ENCODE measurements at regions not wholly inside any gene's neighbourhood (a gene's known extent, or its start where the extent isn't known, plus 50 kb on each side); places are given as distances from the start of the nearest gene placed in this dataset.

DNA sequence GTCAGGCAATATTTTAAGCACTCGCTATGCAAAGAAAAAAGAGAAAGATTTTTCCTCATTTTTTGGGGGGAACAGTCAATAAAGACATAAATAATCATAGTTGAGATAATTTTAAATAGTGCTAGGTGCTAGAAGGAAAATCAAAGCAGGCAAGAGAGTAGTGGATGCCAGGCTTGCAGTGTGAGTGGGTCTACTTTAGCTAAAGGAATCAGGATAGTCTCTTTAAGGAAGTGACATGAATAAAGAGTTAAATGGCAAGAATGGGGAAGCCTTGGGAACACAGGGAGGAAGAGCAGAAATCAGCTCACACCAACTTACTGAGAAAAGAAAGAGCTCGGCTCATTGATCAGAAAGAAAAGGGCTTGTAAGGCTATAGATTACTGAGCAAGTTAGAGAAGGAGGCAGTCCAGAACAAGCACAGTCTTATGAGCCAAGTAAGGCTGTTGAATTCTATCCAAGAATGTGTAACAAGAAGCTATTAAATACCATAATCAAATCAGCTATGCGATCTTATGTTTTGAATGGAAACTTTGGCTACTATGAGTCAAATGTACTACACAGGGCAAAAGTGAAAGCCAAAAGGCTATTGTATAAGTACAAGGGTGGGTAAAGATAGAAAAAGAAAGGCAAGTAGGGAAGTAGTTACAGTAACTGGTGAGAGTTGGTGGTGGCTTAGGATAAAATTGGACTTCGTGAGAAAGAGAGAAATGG is 833.8 kb upstream of the PIK3C3 start:
- ATAC-seq (ENCODE audit: low FRiP score in 2 of 2) = no peak
- H3K4me1 ChIP-seq = no peaks in the 10 kb centered on the region
- WGBS, 2 donors = 72 to 73% methylated on average over 4 of the region's 4 CpGs
- TF ChIP-seq, protein P1, sequence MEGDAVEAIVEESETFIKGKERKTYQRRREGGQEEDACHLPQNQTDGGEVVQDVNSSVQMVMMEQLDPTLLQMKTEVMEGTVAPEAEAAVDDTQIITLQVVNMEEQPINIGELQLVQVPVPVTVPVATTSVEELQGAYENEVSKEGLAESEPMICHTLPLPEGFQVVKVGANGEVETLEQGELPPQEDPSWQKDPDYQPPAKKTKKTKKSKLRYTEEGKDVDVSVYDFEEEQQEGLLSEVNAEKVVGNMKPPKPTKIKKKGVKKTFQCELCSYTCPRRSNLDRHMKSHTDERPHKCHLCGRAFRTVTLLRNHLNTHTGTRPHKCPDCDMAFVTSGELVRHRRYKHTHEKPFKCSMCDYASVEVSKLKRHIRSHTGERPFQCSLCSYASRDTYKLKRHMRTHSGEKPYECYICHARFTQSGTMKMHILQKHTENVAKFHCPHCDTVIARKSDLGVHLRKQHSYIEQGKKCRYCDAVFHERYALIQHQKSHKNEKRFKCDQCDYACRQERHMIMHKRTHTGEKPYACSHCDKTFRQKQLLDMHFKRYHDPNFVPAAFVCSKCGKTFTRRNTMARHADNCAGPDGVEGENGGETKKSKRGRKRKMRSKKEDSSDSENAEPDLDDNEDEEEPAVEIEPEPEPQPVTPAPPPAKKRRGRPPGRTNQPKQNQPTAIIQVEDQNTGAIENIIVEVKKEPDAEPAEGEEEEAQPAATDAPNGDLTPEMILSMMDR (IDR thresholded peaks at IDR 0.05) = no peak
- no peak overlapping the region for H3K4me3 ChIP-seq
- no peaks in the 10 kb centered on the region for H3K36me3 ChIP-seq
- DNase-seq = no peak
- no peaks in the 10 kb centered on the region for H3K9me3 ChIP-seq
- H3K27ac ChIP-seq = no peak overlapping the region
- no peaks in the 10 kb centered on the region for H3K27me3 ChIP-seq

DNA sequence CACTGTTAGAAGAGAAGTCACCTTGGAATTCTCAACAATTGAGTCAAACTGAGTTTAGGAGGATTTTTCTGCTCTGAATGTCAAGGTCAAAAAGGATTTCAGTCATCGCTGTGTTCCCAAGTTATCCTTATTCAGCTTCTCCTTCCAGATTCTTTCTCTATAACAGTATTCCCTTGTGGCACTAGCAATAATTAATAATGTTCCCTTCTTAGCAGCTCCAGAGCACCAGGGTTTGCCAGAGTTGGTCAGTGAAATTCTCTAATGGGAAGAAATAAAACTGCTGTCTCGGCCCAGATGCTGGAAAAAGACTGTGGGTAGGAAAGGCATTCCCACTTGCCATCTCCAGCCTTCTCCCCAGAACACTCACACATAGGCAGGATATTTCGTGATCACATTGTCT is 836.0 kb upstream of the PIK3C3 start:
- DNase-seq = no peak

DNA sequence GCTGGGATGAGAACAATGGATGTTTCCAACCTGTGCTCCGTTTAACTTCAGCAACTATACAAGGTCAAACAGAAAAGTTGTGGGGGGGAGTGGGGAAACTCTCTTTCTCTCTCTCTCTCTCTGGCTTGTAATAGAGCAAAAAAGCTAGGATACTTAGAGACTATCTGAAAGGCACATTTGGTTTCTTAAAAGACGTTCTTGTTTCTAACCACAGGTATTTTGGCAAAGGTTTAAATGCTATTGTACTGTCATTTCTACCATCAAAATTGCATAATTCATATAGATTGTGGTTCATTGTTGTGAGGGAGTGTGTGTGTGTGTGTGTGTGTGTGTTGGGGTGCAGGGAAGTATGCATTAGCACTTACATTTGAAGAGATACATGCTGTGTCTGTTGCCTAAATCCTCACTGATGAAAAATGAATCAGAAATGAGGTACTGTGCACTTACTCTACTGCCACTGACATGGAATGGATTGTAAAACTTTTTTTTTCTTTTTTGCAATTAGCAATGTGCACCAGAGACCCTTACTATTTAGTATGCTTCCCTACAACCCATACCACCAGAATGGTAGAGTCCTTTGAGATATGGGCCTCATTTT is 841.0 kb upstream of the PIK3C3 start:
- no peaks in the 10 kb centered on the region for H3K27me3 ChIP-seq
- TF ChIP-seq EP300 (IDR thresholded peaks at IDR 0.05) = no peak
- TF ChIP-seq POLR2AphosphoS5 (IDR thresholded peaks at IDR 0.05) = no peak
- TF ChIP-seq, protein P1 (IDR thresholded peaks at IDR 0.05) = no peak
- TF ChIP-seq POLR2A (IDR thresholded peaks at IDR 0.05) = no peak
- no peak overlapping the region for H3K27ac ChIP-seq
- 54 to 58% methylated on average over 2 of the region's 2 CpGs for WGBS, 2 donors
- H3K9me3 ChIP-seq = peaks cover 0 to 6% (median 0%) of the 10 kb centered on the region in 4 donors
- H3K4me1 ChIP-seq = no peaks in the 10 kb centered on the region
- H3K36me3 ChIP-seq = no peaks in the 10 kb centered on the region
- H3K4me3 ChIP-seq = no peak overlapping the region
- DNase-seq = no peak
- ATAC-seq (ENCODE audit: low FRiP score in 2 of 2) = no peak

More for the DNA sequence above, 836.0 kb upstream of the PIK3C3 start:
- TF ChIP-seq POLR2AphosphoS5 (IDR thresholded peaks at IDR 0.05) (no peak), POLR2A (IDR thresholded peaks at IDR 0.05) (no peak), EP300 (IDR thresholded peaks at IDR 0.05) (no peak)
- TF ChIP-seq, protein P1 (IDR thresholded peaks at IDR 0.05) = no peak
- Histone ChIP-seq H3K27me3 (no peaks in the 10 kb centered on the region), H3K9me3 (no peaks in the 10 kb centered on the region), H3K4me1 (no peaks in the 10 kb centered on the region), H3K4me3 (no peak overlapping the region), H3K36me3 (no peaks in the 10 kb centered on the region), H3K27ac (no peak overlapping the region)
- ATAC-seq (ENCODE audit: low FRiP score in 2 of 2) = no peak
- WGBS, 2 donors = 71 to 81% methylated on average over 3 of the region's 3 CpGs

DNA sequence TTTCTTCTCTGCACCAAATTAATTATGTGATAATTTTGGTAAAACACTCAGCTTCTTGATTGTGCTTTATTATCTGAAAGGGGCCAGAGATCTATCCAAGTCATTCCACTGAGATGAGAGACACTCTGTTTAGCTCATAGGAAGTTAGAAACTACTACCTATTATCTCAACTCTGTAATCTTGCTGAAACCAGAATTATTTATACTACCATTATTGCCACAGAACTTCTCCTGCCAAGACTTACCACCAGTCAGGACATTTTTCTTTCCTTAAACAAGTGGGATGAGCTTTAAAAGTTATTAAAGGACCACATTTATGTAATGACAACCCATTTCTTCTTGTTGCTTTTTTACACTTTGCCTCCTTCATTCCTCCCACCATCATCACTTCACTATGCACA is 855.6 kb upstream of the PIK3C3 start:
- DNase-seq (no peak), ATAC-seq (ENCODE audit: low FRiP score in 2 of 2) (no peak)
- no peaks in the 10 kb centered on the region for H3K9me3 ChIP-seq
- no peaks in the 10 kb centered on the region for H3K4me1 ChIP-seq
- H3K27me3 ChIP-seq = no peaks in the 10 kb centered on the region
- TF ChIP-seq POLR2AphosphoS5 (IDR thresholded peaks at IDR 0.05) = no peak
- no peak for TF ChIP-seq EP300 (IDR thresholded peaks at IDR 0.05)
- TF ChIP-seq POLR2A (IDR thresholded peaks at IDR 0.05) = no peak
- TF ChIP-seq, protein P1 (IDR thresholded peaks at IDR 0.05) = no peak
- H3K36me3 ChIP-seq = no peaks in the 10 kb centered on the region
- no peak overlapping the region for H3K4me3 ChIP-seq
- no peak overlapping the region for H3K27ac ChIP-seq

DNA sequence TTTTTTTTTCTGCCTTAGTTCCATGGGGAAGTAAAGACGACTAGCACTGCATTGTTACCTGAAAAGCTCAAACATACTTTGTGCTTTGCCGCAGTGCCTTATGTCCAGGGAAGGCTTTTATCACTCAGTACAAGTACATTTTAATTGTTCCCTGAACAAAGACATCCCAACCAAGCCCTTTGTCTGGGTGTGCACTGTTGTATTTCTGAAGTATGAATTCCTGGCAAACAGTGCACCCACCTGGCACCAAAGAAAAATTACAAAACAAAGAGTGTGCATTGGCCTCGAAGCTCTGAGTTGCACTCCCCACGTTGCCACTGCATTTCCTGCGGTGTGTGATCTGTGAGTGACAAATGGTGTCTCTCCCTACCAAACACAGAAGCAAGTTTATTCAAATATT is 858.5 kb upstream of the PIK3C3 start:
- no peak for TF ChIP-seq POLR2A (IDR thresholded peaks at IDR 0.05)
- TF ChIP-seq EP300 (IDR thresholded peaks at IDR 0.05) = no peak
- TF ChIP-seq, protein P1 (IDR thresholded peaks at IDR 0.05) = no peak
- no peak for TF ChIP-seq POLR2AphosphoS5 (IDR thresholded peaks at IDR 0.05)
- no peak for DNase-seq
- H3K27ac ChIP-seq = no peak overlapping the region
- ATAC-seq (ENCODE audit: low FRiP score in 2 of 2) = no peak
- H3K4me3 ChIP-seq = no peak overlapping the region
- no peaks in the 10 kb centered on the region for H3K9me3 ChIP-seq
- 29% methylated on average over 5 of the region's 5 CpGs for WGBS, 2 donors
- no peaks in the 10 kb centered on the region for H3K4me1 ChIP-seq
- no peaks in the 10 kb centered on the region for H3K36me3 ChIP-seq
- no peaks in the 10 kb centered on the region for H3K27me3 ChIP-seq
